Keratinocyte (primary cell): ENCODE measurements at regions not wholly inside any gene's neighbourhood (a gene's known extent, or its start where the extent isn't known, plus 50 kb on each side); places are given as distances from the start of the nearest gene placed in this dataset.

Experiments
- EZH2 ChIP-seq: IDR thresholded peaks from one replicate; pipeline ENCODE4 v1.6.1; 2012; ENCODE audit warnings: inconsistent platforms, mild to moderate bottlenecking, low read length, moderate library complexity
- TF ChIP-seq, protein P1 (sequence below), 3 experiments: IDR thresholded peaks in 1 of 3; conservative IDR thresholded peaks in 1 of 3; optimal IDR thresholded peaks in 1 of 3; 2 replicates in 2 of 3; 3 replicates in 1 of 3; pipeline versions ENCODE3 to v1.5.1; 2011; ENCODE audit warnings: low read length in 3 of 3, mild to moderate bottlenecking in 3 of 3, moderate library complexity in 2 of 3, control low read depth in 1 of 3, inconsistent platforms in 1 of 3; ENCODE audit not compliant: insufficient read depth in 2 of 3; ENCODE audit errors: extremely low read depth in 1 of 3

DNA sequence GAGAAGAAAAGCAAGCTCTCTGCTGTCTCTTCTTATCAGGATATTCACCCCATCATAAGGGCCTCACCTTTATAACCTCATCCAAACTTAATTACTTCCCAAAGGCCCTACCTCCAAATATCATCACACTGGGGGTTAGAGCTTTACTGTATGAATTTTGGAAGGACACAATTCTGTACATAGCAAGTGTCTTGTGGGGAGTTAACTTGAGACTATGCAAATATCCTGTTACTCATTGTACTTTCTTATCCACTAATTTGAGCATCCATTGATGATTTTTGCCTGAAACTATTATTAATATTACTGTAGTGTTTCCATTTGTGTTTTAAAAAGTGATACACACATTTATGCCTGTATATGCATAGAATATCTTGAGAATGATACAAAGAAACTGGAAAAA, 129.1 kb upstream of the IVNS1ABP start:
- TF ChIP-seq, protein P1, sequence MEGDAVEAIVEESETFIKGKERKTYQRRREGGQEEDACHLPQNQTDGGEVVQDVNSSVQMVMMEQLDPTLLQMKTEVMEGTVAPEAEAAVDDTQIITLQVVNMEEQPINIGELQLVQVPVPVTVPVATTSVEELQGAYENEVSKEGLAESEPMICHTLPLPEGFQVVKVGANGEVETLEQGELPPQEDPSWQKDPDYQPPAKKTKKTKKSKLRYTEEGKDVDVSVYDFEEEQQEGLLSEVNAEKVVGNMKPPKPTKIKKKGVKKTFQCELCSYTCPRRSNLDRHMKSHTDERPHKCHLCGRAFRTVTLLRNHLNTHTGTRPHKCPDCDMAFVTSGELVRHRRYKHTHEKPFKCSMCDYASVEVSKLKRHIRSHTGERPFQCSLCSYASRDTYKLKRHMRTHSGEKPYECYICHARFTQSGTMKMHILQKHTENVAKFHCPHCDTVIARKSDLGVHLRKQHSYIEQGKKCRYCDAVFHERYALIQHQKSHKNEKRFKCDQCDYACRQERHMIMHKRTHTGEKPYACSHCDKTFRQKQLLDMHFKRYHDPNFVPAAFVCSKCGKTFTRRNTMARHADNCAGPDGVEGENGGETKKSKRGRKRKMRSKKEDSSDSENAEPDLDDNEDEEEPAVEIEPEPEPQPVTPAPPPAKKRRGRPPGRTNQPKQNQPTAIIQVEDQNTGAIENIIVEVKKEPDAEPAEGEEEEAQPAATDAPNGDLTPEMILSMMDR (optimal IDR thresholded peaks at IDR 0.05 in 1 of 3, IDR thresholded peaks at IDR 0.05 in 1 of 3, conservative IDR thresholded peaks at IDR 0.05 in 1 of 3; ENCODE audit: extremely low read depth in 1 of 3, insufficient read depth in 2 of 3, low read length in 3 of 3): no peak
- no peak for TF ChIP-seq EZH2
